Astrocyte (in vitro differentiated cells and primary cell): ENCODE measurements at regions not wholly inside any gene's neighbourhood (a gene's known extent, or its start where the extent isn't known, plus 50 kb on each side); places are given as distances from the start of the nearest gene placed in this dataset.

ENCODE experiments used
- CTCF ChIP-seq: IDR thresholded peaks from 2 replicates; pipeline ENCODE4 v1.5.1; 2011; ENCODE audit warnings: low read depth, mild to moderate bottlenecking, inconsistent platforms, low read length, moderate library complexity; ENCODE audit not compliant: insufficient read depth
- EZH2 ChIP-seq: IDR thresholded peaks from 2 replicates; pipeline ENCODE4 v1.6.1; 2012; ENCODE audit warnings: mild to moderate bottlenecking, low read length, inconsistent platforms; ENCODE audit not compliant: insufficient read depth

GRCh38 chr17:77861133-77861695 lies 97.3 kb upstream of the TNRC6C start:
- TF ChIP-seq CTCF (no peak), EZH2 (no peak)
